ENCODE measurements at regions not wholly inside any gene's neighbourhood (a gene's known extent, or its start where the extent isn't known, plus 50 kb on each side); places are given as distances from the start of the nearest gene placed in this dataset.

GRCh38 chr5:68710514-68710913 is 383.3 kb upstream of the SLC30A5 start:
- TF ChIP-seq CTCF (IDR thresholded peaks at IDR 0.05; ENCODE audit: low read depth, low read length, poor library complexity, severe bottlenecking) = no peak
- no peak for TF ChIP-seq EZH2phosphoT487 (IDR thresholded peaks at IDR 0.05; ENCODE audit: borderline replicate concordance, low read length)

All from DOHH2 (cell line).